WTC11 (cell line): ENCODE measurements at regions not wholly inside any gene's neighbourhood (a gene's known extent, or its start where the extent isn't known, plus 50 kb on each side); places are given as distances from the start of the nearest gene placed in this dataset.

ENCODE experiments used
- NR2C2 ChIP-seq: sonication (generic); formaldehyde crosslinking; IDR thresholded peaks from 2 replicates; pipeline ENCODE4 v1.8.0; 2022; ENCODE audit warnings: mild to moderate bottlenecking, missing genetic modification reagents
- RELA ChIP-seq: sonication (generic); formaldehyde crosslinking; IDR thresholded peaks from 2 replicates; pipeline ENCODE4 v1.8.1; 2022; ENCODE audit warnings: missing genetic modification reagents, mild to moderate bottlenecking, borderline replicate concordance
- ZNF121 ChIP-seq: sonication (generic); formaldehyde crosslinking; IDR thresholded peaks from 2 replicates; pipeline ENCODE4 v1.8.0; 2023; ENCODE audit warnings: missing genetic modification reagents
- ZNF263 ChIP-seq: sonication (generic); formaldehyde crosslinking; IDR thresholded peaks from 2 replicates; pipeline ENCODE4 v1.8.1; 2022; ENCODE audit warnings: low read depth, mild to moderate bottlenecking, moderate library complexity, missing genetic modification reagents
- ZNF416 ChIP-seq: fragments of 250-450 bp; sonication (Bioruptor Pico); IDR thresholded peaks from 2 replicates; pipeline ENCODE4 v1.9.0; 2021; ENCODE audit warnings: mild to moderate bottlenecking, inconsistent platforms
- TF ChIP-seq, protein P1 (sequence below): fragments of 200-600 bp; IDR thresholded peaks from 2 replicates; pipeline ENCODE4 v1.8.0; 2022; ENCODE audit warnings: antibody characterized with exemption
- TF ChIP-seq, protein P2 (sequence below): sonication (generic); formaldehyde crosslinking; IDR thresholded peaks from 2 replicates; pipeline ENCODE4 v1.8.1; 2022; ENCODE audit warnings: low read depth, missing genetic modification reagents, borderline replicate concordance
- TF ChIP-seq, protein P3 (sequence below): sonication (generic); formaldehyde crosslinking; IDR thresholded peaks from 2 replicates; pipeline ENCODE4 v1.8.0; 2022; ENCODE audit warnings: mild to moderate bottlenecking, missing genetic modification reagents
- TF ChIP-seq, protein P4 (sequence below): sonication (generic); formaldehyde crosslinking; IDR thresholded peaks from 2 replicates; pipeline ENCODE4 v1.8.1; 2023; ENCODE audit warnings: mild to moderate bottlenecking, missing genetic modification reagents
- TF ChIP-seq, protein P5 (sequence below): fragments of 250-450 bp; sonication (Bioruptor Pico); IDR thresholded peaks from 2 replicates; pipeline ENCODE4 v1.9.0; 2021; ENCODE audit warnings: mild to moderate bottlenecking

DNA sequence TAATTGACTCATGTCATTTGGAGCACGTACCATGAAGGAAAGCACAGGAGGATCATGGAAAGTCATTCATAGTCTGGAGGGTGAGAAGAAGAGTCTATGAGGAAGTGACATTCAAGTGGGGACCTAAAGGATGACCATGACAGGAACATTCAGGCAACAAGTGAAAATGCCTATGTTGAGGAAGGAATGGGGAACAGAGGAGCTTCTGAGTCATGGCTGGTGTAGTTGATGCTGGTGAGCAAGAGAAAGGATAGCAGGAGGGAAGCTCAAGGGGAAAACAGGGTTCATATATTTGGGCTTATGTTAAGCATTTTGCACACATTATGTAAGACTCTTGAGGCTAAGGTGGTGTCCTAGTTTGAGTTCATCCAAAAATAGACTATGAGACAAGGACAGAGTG, 318.6 kb downstream of the HNRNPD start:
- TF ChIP-seq, protein P1, sequence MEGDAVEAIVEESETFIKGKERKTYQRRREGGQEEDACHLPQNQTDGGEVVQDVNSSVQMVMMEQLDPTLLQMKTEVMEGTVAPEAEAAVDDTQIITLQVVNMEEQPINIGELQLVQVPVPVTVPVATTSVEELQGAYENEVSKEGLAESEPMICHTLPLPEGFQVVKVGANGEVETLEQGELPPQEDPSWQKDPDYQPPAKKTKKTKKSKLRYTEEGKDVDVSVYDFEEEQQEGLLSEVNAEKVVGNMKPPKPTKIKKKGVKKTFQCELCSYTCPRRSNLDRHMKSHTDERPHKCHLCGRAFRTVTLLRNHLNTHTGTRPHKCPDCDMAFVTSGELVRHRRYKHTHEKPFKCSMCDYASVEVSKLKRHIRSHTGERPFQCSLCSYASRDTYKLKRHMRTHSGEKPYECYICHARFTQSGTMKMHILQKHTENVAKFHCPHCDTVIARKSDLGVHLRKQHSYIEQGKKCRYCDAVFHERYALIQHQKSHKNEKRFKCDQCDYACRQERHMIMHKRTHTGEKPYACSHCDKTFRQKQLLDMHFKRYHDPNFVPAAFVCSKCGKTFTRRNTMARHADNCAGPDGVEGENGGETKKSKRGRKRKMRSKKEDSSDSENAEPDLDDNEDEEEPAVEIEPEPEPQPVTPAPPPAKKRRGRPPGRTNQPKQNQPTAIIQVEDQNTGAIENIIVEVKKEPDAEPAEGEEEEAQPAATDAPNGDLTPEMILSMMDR: no peak
- TF ChIP-seq RELA (CRISPR knock-in tag): no peak
- TF ChIP-seq, protein P2, sequence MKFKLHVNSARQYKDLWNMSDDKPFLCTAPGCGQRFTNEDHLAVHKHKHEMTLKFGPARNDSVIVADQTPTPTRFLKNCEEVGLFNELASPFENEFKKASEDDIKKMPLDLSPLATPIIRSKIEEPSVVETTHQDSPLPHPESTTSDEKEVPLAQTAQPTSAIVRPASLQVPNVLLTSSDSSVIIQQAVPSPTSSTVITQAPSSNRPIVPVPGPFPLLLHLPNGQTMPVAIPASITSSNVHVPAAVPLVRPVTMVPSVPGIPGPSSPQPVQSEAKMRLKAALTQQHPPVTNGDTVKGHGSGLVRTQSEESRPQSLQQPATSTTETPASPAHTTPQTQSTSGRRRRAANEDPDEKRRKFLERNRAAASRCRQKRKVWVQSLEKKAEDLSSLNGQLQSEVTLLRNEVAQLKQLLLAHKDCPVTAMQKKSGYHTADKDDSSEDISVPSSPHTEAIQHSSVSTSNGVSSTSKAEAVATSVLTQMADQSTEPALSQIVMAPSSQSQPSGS (CRISPR knock-in tag): no peak
- no peak for TF ChIP-seq NR2C2 (CRISPR knock-in tag)
- TF ChIP-seq ZNF121 (CRISPR knock-in tag): no peak
- TF ChIP-seq, protein P3, sequence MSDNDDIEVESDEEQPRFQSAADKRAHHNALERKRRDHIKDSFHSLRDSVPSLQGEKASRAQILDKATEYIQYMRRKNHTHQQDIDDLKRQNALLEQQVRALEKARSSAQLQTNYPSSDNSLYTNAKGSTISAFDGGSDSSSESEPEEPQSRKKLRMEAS (CRISPR knock-in tag): no peak
- TF ChIP-seq, protein P4, sequence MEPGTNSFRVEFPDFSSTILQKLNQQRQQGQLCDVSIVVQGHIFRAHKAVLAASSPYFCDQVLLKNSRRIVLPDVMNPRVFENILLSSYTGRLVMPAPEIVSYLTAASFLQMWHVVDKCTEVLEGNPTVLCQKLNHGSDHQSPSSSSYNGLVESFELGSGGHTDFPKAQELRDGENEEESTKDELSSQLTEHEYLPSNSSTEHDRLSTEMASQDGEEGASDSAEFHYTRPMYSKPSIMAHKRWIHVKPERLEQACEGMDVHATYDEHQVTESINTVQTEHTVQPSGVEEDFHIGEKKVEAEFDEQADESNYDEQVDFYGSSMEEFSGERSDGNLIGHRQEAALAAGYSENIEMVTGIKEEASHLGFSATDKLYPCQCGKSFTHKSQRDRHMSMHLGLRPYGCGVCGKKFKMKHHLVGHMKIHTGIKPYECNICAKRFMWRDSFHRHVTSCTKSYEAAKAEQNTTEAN (CRISPR knock-in tag): no peak
- TF ChIP-seq, protein P5, sequence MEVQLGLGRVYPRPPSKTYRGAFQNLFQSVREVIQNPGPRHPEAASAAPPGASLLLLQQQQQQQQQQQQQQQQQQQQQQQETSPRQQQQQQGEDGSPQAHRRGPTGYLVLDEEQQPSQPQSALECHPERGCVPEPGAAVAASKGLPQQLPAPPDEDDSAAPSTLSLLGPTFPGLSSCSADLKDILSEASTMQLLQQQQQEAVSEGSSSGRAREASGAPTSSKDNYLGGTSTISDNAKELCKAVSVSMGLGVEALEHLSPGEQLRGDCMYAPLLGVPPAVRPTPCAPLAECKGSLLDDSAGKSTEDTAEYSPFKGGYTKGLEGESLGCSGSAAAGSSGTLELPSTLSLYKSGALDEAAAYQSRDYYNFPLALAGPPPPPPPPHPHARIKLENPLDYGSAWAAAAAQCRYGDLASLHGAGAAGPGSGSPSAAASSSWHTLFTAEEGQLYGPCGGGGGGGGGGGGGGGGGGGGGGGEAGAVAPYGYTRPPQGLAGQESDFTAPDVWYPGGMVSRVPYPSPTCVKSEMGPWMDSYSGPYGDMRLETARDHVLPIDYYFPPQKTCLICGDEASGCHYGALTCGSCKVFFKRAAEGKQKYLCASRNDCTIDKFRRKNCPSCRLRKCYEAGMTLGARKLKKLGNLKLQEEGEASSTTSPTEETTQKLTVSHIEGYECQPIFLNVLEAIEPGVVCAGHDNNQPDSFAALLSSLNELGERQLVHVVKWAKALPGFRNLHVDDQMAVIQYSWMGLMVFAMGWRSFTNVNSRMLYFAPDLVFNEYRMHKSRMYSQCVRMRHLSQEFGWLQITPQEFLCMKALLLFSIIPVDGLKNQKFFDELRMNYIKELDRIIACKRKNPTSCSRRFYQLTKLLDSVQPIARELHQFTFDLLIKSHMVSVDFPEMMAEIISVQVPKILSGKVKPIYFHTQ (CRISPR knock-in tag): no peak
- TF ChIP-seq ZNF416 (CRISPR knock-in tag): no peak
- no peak for TF ChIP-seq ZNF263 (CRISPR knock-in tag)
